Gastrocnemius medialis (tissue), 4 donors: ENCODE measurements at regions not wholly inside any gene's neighbourhood (a gene's known extent, or its start where the extent isn't known, plus 50 kb on each side); places are given as distances from the start of the nearest gene placed in this dataset.

Experiments used
- POLR2A ChIP-seq, 2 donors: fragments of 450-650 bp; IDR thresholded peaks; one replicate each; pipeline ENCODE4 v1.6.1; 2017; ENCODE audit warnings: antibody characterized with exemption in 2 of 2, mild to moderate bottlenecking in 2 of 2, moderate library complexity in 2 of 2
- TF ChIP-seq, protein P1 (sequence below), 5 experiments: fragments of 450-650 bp in 3 of 5; fragments of 200-600 bp in 2 of 5; sonication (generic) in 2 of 5; IDR thresholded peaks in 4 of 5; conservative IDR thresholded peaks in 1 of 5; 1 replicate in 4 of 5; 2 replicates in 1 of 5; pipeline ENCODE4 v1.5.1; 2016 to 2019; ENCODE audit warnings: antibody characterized with exemption in 5 of 5, mild to moderate bottlenecking in 3 of 5, moderate library complexity in 3 of 5

DNA sequence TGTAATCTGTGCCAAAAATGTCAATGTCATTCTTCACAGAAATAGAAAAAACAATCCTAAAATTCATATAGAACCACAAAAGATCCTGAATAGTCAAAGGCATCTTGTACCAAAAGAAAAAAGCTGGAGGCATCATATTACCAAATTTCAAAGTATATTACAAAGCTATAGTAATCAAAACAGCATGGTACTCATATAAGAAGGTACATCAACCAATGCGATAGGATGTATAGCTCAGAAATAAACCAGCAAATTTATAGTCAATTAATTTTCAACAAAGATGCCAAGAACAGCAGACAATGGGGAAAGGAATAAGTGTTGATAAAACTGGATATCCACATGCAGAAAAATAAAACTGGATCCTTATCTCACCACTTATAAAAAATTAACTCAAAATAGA lies 150.5 kb upstream of the PRICKLE2 start:
- TF ChIP-seq, protein P1, sequence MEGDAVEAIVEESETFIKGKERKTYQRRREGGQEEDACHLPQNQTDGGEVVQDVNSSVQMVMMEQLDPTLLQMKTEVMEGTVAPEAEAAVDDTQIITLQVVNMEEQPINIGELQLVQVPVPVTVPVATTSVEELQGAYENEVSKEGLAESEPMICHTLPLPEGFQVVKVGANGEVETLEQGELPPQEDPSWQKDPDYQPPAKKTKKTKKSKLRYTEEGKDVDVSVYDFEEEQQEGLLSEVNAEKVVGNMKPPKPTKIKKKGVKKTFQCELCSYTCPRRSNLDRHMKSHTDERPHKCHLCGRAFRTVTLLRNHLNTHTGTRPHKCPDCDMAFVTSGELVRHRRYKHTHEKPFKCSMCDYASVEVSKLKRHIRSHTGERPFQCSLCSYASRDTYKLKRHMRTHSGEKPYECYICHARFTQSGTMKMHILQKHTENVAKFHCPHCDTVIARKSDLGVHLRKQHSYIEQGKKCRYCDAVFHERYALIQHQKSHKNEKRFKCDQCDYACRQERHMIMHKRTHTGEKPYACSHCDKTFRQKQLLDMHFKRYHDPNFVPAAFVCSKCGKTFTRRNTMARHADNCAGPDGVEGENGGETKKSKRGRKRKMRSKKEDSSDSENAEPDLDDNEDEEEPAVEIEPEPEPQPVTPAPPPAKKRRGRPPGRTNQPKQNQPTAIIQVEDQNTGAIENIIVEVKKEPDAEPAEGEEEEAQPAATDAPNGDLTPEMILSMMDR (IDR thresholded peaks at IDR 0.05 in 4 of 5, conservative IDR thresholded peaks at IDR 0.05 in 1 of 5) = no peak
- no peak for TF ChIP-seq POLR2A (IDR thresholded peaks at IDR 0.05)
